GM12878 (cell line): ENCODE measurements at regions not wholly inside any gene's neighbourhood (a gene's known extent, or its start where the extent isn't known, plus 50 kb on each side); places are given as distances from the start of the nearest gene placed in this dataset.

Experiments used
- ATAC-seq: fragments of 200-7000 bp; cut with Tn5 transposase; 3 replicates; pipeline ENCODE4 v1.9.1; 2020; ENCODE audit warnings: mild to moderate bottlenecking, moderate library complexity
- BruUV-seq: library from RNA; stranded (reverse); fragments of 400-500 nt; replicated peaks from 2 replicates; lab custom pipeline; 2021; lab: Mats Ljungman, UMichigan
- CTCF ChIA-PET: fragments of 300-600 bp; sonication (Branson Sonifier 250); formaldehyde crosslinking; extraction: SDS; loops from one replicate; lab custom pipeline; 2021; ENCODE audit warnings: inconsistent platforms; lab: Yijun Ruan, JAX
- POLR2A ChIA-PET: fragments of 350-600 bp; formaldehyde crosslinking; extraction: SDS; loops from one replicate; lab custom pipeline; 2021; ENCODE audit warnings: inconsistent platforms; lab: Charles Lee
- RAD21 ChIA-PET: fragments of 300-600 bp; sonication (Branson Sonifier 250); formaldehyde crosslinking; loops from one replicate; lab custom pipeline; 2023; ENCODE audit warnings: antibody characterized with exemption; ENCODE audit not compliant: unreplicated experiment; lab: Charles Lee
- SMC1A ChIA-PET: fragments of 300-600 bp; sonication (Branson Sonifier 250); formaldehyde crosslinking; loops from one replicate; lab custom pipeline; 2023; ENCODE audit not compliant: unreplicated experiment, uncharacterized antibody; lab: Charles Lee
- DNase-seq: peaks from one replicate; pipeline ENCODE4 v3.0.0-alpha.2; 2011; ENCODE audit warnings: low read depth, low spot score
- FAIRE-seq: peaks from 3 replicates; lab custom pipeline; 2011; peaks lifted over from hg19 to GRCh38; lab: Jason Lieb, UNC
- H2AFZ ChIP-seq: 2 replicates; pipeline ENCODE4 v1.6.0; 2011; ENCODE audit warnings: low read depth, low read length, control low read depth; ENCODE audit not compliant: control insufficient read depth
- H3K27ac ChIP-seq: 2 replicates; pipeline ENCODE4 v1.5.1; 2011; ENCODE audit warnings: control low read depth; ENCODE audit not compliant: control insufficient read depth, insufficient read depth
- H3K27me3 ChIP-seq, 2 experiments: replicated peaks in 1 of 2; 2 replicates each; pipeline versions ENCODE4 v1.6.0 to v1.6.1; 2011; ENCODE audit warnings: low read length in 1 of 2; ENCODE audit not compliant: control insufficient read depth in 2 of 2, insufficient read depth in 2 of 2
- H3K36me3 ChIP-seq, 2 experiments: 2 replicates each; pipeline ENCODE4 v1.5.1; 2011; ENCODE audit warnings: low read length in 1 of 2; ENCODE audit not compliant: control insufficient read depth in 2 of 2, insufficient read depth in 2 of 2
- H3K4me1 ChIP-seq: 2 replicates; pipeline ENCODE4 v1.6.1; 2011; ENCODE audit warnings: mild to moderate bottlenecking, low read length, moderate library complexity, mixed read lengths; ENCODE audit not compliant: control insufficient read depth, insufficient read depth
- H3K4me2 ChIP-seq: 2 replicates; pipeline ENCODE4 v1.6.0; 2011; ENCODE audit warnings: control low read depth; ENCODE audit not compliant: control insufficient read depth, insufficient read depth
- H3K4me3 ChIP-seq: fragments of 200-600 bp; sonication (generic); 2 replicates; pipeline ENCODE4 v1.5.1; 2016
- H3K79me2 ChIP-seq: 2 replicates; pipeline ENCODE4 v1.6.0; 2011; ENCODE audit warnings: low read length; ENCODE audit not compliant: control insufficient read depth, insufficient read depth
- H3K9ac ChIP-seq: 2 replicates; pipeline ENCODE4 v1.8.0; 2011; ENCODE audit warnings: low read length, control low read depth, mixed read lengths; ENCODE audit not compliant: control insufficient read depth, insufficient read depth
- H3K9me3 ChIP-seq: replicated peaks from 3 replicates; pipeline ENCODE4 v1.5.1; 2011; ENCODE audit warnings: mild to moderate bottlenecking, low read length; ENCODE audit not compliant: control insufficient read depth, insufficient read depth
- H4K20me1 ChIP-seq: 2 replicates; pipeline ENCODE4 v1.6.0; 2011; ENCODE audit not compliant: control insufficient read depth, insufficient read depth
- ETV6 ChIP-seq, 2 experiments: fragments of 450-650 bp in 1 of 2; IDR thresholded peaks in 1 of 2; conservative IDR thresholded peaks in 1 of 2; 2 replicates each; pipeline ENCODE4 v1.6.1; 2014; ENCODE audit warnings: antibody characterized with exemption in 1 of 2, borderline replicate concordance in 1 of 2, low read depth in 1 of 2, mild to moderate bottlenecking in 1 of 2, moderate library complexity in 1 of 2
- KLF5 ChIP-seq: fragments of 450-650 bp; IDR thresholded peaks from 2 replicates; pipeline ENCODE4 v1.6.1; 2014; ENCODE audit warnings: mild to moderate bottlenecking; ENCODE audit not compliant: partially characterized antibody
- NFXL1 ChIP-seq: fragments of 450-650 bp; IDR thresholded peaks from 2 replicates; pipeline ENCODE4 v1.6.1; 2017; ENCODE audit warnings: antibody characterized with exemption, mild to moderate bottlenecking, borderline replicate concordance
- PRDM15 ChIP-seq: fragments of 450-650 bp; formaldehyde crosslinking; IDR thresholded peaks from 2 replicates; pipeline ENCODE4 v1.4.0; 2020; ENCODE audit warnings: mild to moderate bottlenecking, moderate library complexity
- SMARCA5 ChIP-seq: fragments of 450-650 bp; IDR thresholded peaks from 2 replicates; pipeline ENCODE4 v1.6.1; 2017; ENCODE audit warnings: mild to moderate bottlenecking
- ZZZ3 ChIP-seq: IDR thresholded peaks from 2 replicates; pipeline ENCODE4 v1.6.1; 2011; ENCODE audit warnings: low read depth; ENCODE audit not compliant: control insufficient read depth, insufficient read length
- in situ Hi-C: fragments of 300-500 bp; cut with MboI; formaldehyde crosslinking; loops from 9 replicates; pipeline ENCODE4 v1.14.3; 2018; ENCODE audit warnings: mixed read lengths
- intact Hi-C: fragments of 100-400 bp; cut with micrococcal nuclease; formaldehyde crosslinking; loops from one replicate; pipeline ENCODE4 v1.14.2; 2022; ENCODE audit not compliant: unreplicated experiment

GRCh38 chr13:105105471-105105870 lies 1430.0 kb downstream of the EFNB2 start (continued):
- TF ChIP-seq ETV6 (conservative IDR thresholded peaks at IDR 0.05 in 1 of 2, IDR thresholded peaks at IDR 0.05 in 1 of 2; ENCODE audit: borderline replicate concordance in 1 of 2, low read depth in 1 of 2), result no peak
- TF ChIP-seq, all 136 proteins: peak for 0

- Histone ChIP-seq H3K9me3 (no peaks in the 10 kb centered on the region), H3K79me2 (no peaks in the 10 kb centered on the region), H3K4me2 (no peak overlapping the region), H3K27me3 (no peaks in the 10 kb centered on the region), H2AFZ (no peak overlapping the region), H3K27ac (no peak overlapping the region), H3K9ac (no peak overlapping the region), H3K4me1 (no peaks in the 10 kb centered on the region), H3K36me3 (no peaks in the 10 kb centered on the region), H3K4me3 (no peak overlapping the region), H4K20me1 (no peaks in the 10 kb centered on the region)
- in situ Hi-C loops, result no loop called here
- BruUV-seq, result no TSS peak
- POLR2A ChIA-PET, result no interaction called here
- CTCF ChIA-PET, result interaction anchor here (0.7 to 0.9 kb wide), 2 partner anchors 65 to 324 kb away, joined by 3 read pairs; no protein-coding TSS in a partner anchor
- no peak for ATAC-seq
- no peak for DNase-seq
- RAD21 ChIA-PET, result no interaction called here
- no peak for TF ChIP-seq ZZZ3
- TF ChIP-seq PRDM15, result no peak
- TF ChIP-seq NFXL1, result no peak
- no peak for TF ChIP-seq SMARCA5
- TF ChIP-seq KLF5, result no peak
- intact Hi-C loops, result no loop called here
- SMC1A ChIA-PET, result no interaction called here
- no peak for FAIRE-seq
Measured at GRCh38 chr13:105097521-105097920, 1437.9 kb downstream of the EFNB2 start.
